ENCODE measurements at regions not wholly inside any gene's neighbourhood (a gene's known extent, or its start where the extent isn't known, plus 50 kb on each side); places are given as distances from the start of the nearest gene placed in this dataset.

DNA sequence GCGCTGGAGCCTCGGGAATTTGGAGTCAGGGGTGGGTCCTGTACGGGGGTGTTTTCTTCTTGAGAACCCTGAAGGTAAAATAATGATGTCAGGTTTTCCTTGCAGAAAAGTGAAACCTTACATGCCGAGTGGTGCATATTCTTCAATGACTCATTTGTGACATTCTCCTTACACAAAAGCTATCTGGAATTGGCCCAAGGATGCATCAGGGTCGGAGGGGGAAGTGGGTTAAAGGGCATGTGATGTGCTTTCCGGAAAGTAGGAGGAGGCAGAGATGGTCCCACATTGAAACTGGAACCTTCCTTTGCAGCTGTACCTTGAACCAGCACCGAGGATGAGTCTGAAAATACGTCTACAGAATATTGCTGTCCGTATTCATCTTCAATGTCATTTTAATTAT lies 411.2 kb upstream of the IRX4 start:
- TF ChIP-seq EZH2phosphoT487 (IDR thresholded peaks at IDR 0.05; ENCODE audit: low read depth): no peak
- TF ChIP-seq, protein P1, sequence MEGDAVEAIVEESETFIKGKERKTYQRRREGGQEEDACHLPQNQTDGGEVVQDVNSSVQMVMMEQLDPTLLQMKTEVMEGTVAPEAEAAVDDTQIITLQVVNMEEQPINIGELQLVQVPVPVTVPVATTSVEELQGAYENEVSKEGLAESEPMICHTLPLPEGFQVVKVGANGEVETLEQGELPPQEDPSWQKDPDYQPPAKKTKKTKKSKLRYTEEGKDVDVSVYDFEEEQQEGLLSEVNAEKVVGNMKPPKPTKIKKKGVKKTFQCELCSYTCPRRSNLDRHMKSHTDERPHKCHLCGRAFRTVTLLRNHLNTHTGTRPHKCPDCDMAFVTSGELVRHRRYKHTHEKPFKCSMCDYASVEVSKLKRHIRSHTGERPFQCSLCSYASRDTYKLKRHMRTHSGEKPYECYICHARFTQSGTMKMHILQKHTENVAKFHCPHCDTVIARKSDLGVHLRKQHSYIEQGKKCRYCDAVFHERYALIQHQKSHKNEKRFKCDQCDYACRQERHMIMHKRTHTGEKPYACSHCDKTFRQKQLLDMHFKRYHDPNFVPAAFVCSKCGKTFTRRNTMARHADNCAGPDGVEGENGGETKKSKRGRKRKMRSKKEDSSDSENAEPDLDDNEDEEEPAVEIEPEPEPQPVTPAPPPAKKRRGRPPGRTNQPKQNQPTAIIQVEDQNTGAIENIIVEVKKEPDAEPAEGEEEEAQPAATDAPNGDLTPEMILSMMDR (IDR thresholded peaks at IDR 0.05; ENCODE audit: low read depth, low read length): no peak
- H3K4me2 ChIP-seq (ENCODE audit: low read length): no peak overlapping the region

DNA sequence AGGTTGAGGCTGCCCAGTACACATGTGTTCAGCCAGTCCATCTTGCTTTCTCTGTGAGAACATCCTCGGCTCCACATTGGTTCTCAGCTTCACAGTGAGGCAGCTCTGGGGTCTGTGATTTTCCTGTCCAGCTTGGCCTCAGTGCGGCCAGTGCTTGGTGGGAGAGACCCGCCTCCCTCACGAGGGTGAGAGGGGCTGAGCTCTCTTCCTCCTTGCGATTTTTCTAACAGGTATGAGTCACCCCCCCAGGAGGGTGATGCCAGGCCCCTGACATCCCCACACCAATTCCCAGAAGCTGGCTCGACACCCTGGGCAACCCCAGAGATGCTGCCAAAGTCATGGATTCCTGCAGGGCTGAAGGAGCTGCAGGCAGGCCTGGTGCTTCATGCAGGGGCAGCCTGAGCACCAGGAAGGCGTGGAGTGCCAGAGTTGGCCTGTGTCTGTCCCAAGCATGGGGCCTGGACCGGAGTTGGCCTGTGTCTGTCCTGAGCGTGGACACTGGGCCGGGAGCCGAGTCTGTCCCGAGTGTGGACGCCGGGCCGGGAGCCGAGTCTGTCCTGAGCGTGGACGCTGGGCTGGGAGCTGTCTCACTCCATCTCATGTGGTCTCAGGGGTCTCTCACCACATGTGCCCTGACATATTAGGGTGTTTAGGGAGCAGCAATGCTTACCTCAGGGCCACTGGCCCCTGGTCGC lies 408.6 kb upstream of the IRX4 start:
- Histone ChIP-seq H3K9ac (ENCODE audit: low read length) (no peak overlapping the region), H3K36me3 (replicated peaks; ENCODE audit: low read depth, low read length) (no peaks in the 10 kb centered on the region), H3K79me2 (ENCODE audit: low read length) (no peaks in the 10 kb centered on the region), H3K27me3 (ENCODE audit: low read depth, low read length) (no peaks in the 10 kb centered on the region), H3K4me1 (ENCODE audit: low read length) (no peaks in the 10 kb centered on the region), H2AFZ (ENCODE audit: low read depth, low read length) (no peak overlapping the region), H3K9me3 (ENCODE audit: insufficient read depth, low read length) (no peaks in the 10 kb centered on the region), H4K20me1 (ENCODE audit: insufficient read depth, low read length) (no peaks in the 10 kb centered on the region), H3K4me2 (ENCODE audit: low read length) (no peak overlapping the region), H3K4me3 (ENCODE audit: low read length) (no peak overlapping the region), H3K27ac (ENCODE audit: low read length) (no peak overlapping the region)
- TF ChIP-seq, protein P1 (IDR thresholded peaks at IDR 0.05; ENCODE audit: low read depth, low read length): no peak
- TF ChIP-seq EZH2phosphoT487 (IDR thresholded peaks at IDR 0.05; ENCODE audit: low read depth): no peak

More for the DNA sequence above, 411.2 kb upstream of the IRX4 start:
- Histone ChIP-seq H2AFZ (ENCODE audit: low read depth, low read length) (no peak overlapping the region), H3K27ac (ENCODE audit: low read length) (no peak overlapping the region), H3K4me1 (ENCODE audit: low read length) (no peaks in the 10 kb centered on the region), H4K20me1 (ENCODE audit: insufficient read depth, low read length) (no peaks in the 10 kb centered on the region), H3K9me3 (ENCODE audit: insufficient read depth, low read length) (no peaks in the 10 kb centered on the region), H3K27me3 (ENCODE audit: low read depth, low read length) (no peaks in the 10 kb centered on the region), H3K9ac (ENCODE audit: low read length) (no peak overlapping the region), H3K4me3 (ENCODE audit: low read length) (no peak overlapping the region), H3K79me2 (ENCODE audit: low read length) (no peaks in the 10 kb centered on the region), H3K36me3 (replicated peaks; ENCODE audit: low read depth, low read length) (no peaks in the 10 kb centered on the region)

DNA sequence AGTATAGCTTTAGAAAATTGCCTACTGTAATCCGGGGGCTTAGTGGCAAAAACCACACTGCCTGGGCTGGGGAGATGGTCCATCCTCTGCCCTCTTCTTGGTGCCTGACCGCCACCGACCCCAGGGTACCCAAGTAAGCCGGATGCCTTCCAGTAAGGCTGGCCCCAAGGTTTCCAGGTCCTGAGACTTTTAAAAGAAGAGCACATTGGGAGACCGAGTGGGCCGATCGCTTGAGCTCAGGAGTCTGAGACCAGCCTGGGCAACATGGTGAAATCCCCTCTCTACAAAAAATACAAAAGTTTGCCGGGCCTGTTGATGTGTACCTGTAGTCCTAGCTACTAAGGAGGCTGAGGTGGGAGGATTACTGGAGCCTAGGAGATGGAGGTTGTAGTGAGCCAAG lies 406.7 kb upstream of the IRX4 start:
- no peaks in the 10 kb centered on the region for H4K20me1 ChIP-seq (ENCODE audit: insufficient read depth, low read length)
- H3K4me2 ChIP-seq (ENCODE audit: low read length): no peak overlapping the region
- no peaks in the 10 kb centered on the region for H3K36me3 ChIP-seq (replicated peaks; ENCODE audit: low read depth, low read length)
- no peak for TF ChIP-seq EZH2phosphoT487 (IDR thresholded peaks at IDR 0.05; ENCODE audit: low read depth)
- TF ChIP-seq, protein P1 (IDR thresholded peaks at IDR 0.05; ENCODE audit: low read depth, low read length): no peak
- no peaks in the 10 kb centered on the region for H3K27me3 ChIP-seq (ENCODE audit: low read depth, low read length)
- H3K9me3 ChIP-seq (ENCODE audit: insufficient read depth, low read length): no peaks in the 10 kb centered on the region
- H3K79me2 ChIP-seq (ENCODE audit: low read length): no peaks in the 10 kb centered on the region
- no peak overlapping the region for H3K27ac ChIP-seq (ENCODE audit: low read length)
- no peak overlapping the region for H2AFZ ChIP-seq (ENCODE audit: low read depth, low read length)
- no peaks in the 10 kb centered on the region for H3K4me1 ChIP-seq (ENCODE audit: low read length)
- no peak overlapping the region for H3K4me3 ChIP-seq (ENCODE audit: low read length)
- no peak overlapping the region for H3K9ac ChIP-seq (ENCODE audit: low read length)

DNA sequence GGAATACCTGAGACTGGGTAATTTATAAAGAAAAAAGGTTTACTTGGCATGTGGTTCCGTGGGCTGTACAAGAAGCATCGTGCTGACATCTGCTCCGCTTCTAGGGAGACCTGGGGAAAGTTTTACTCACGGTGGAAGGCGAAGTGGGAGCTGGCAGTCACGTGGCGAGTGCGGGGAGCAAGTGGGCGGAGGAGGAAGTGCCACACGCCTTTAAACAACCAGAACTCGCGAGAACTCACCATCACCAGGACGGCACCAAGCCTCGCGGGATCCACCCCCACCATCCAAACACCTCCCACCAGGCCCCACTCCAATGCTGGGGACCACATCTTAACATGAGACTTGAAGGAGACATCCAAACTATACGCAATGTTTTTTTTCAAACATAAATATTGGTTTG lies 406.2 kb upstream of the IRX4 start:
- Histone ChIP-seq H2AFZ (ENCODE audit: low read depth, low read length) (no peak overlapping the region), H3K9ac (ENCODE audit: low read length) (no peak overlapping the region), H3K4me3 (ENCODE audit: low read length) (no peak overlapping the region), H3K27ac (ENCODE audit: low read length) (no peak overlapping the region), H3K79me2 (ENCODE audit: low read length) (no peaks in the 10 kb centered on the region), H3K4me2 (ENCODE audit: low read length) (no peak overlapping the region), H4K20me1 (ENCODE audit: insufficient read depth, low read length) (no peaks in the 10 kb centered on the region), H3K9me3 (ENCODE audit: insufficient read depth, low read length) (no peaks in the 10 kb centered on the region), H3K27me3 (ENCODE audit: low read depth, low read length) (no peaks in the 10 kb centered on the region), H3K4me1 (ENCODE audit: low read length) (no peaks in the 10 kb centered on the region), H3K36me3 (replicated peaks; ENCODE audit: low read depth, low read length) (no peaks in the 10 kb centered on the region)
- TF ChIP-seq, protein P1 (IDR thresholded peaks at IDR 0.05; ENCODE audit: low read depth, low read length): no peak
- no peak for TF ChIP-seq EZH2phosphoT487 (IDR thresholded peaks at IDR 0.05; ENCODE audit: low read depth)

Measured in OCI-LY3 (cell line).